GM12878 (cell line): ENCODE measurements at regions not wholly inside any gene's neighbourhood (a gene's known extent, or its start where the extent isn't known, plus 50 kb on each side); places are given as distances from the start of the nearest gene placed in this dataset.

Source experiments
- ATAC-seq: fragments of 200-7000 bp; cut with Tn5 transposase; 3 replicates; pipeline ENCODE4 v1.9.1; 2020; ENCODE audit warnings: mild to moderate bottlenecking, moderate library complexity
- BruUV-seq: library from RNA; stranded (reverse); fragments of 400-500 nt; replicated peaks from 2 replicates; lab custom pipeline; 2021; lab: Mats Ljungman, UMichigan
- CTCF ChIA-PET: fragments of 300-600 bp; sonication (Branson Sonifier 250); formaldehyde crosslinking; extraction: SDS; loops from one replicate; lab custom pipeline; 2021; ENCODE audit warnings: inconsistent platforms; lab: Yijun Ruan, JAX
- POLR2A ChIA-PET: fragments of 350-600 bp; formaldehyde crosslinking; extraction: SDS; loops from one replicate; lab custom pipeline; 2021; ENCODE audit warnings: inconsistent platforms; lab: Charles Lee
- RAD21 ChIA-PET: fragments of 300-600 bp; sonication (Branson Sonifier 250); formaldehyde crosslinking; loops from one replicate; lab custom pipeline; 2023; ENCODE audit warnings: antibody characterized with exemption; ENCODE audit not compliant: unreplicated experiment; lab: Charles Lee
- SMC1A ChIA-PET: fragments of 300-600 bp; sonication (Branson Sonifier 250); formaldehyde crosslinking; loops from one replicate; lab custom pipeline; 2023; ENCODE audit not compliant: unreplicated experiment, uncharacterized antibody; lab: Charles Lee
- DNase-seq: peaks from one replicate; pipeline ENCODE4 v3.0.0-alpha.2; 2011; ENCODE audit warnings: low read depth, low spot score
- FAIRE-seq: peaks from 3 replicates; lab custom pipeline; 2011; peaks lifted over from hg19 to GRCh38; lab: Jason Lieb, UNC
- H2AFZ ChIP-seq: 2 replicates; pipeline ENCODE4 v1.6.0; 2011; ENCODE audit warnings: low read depth, low read length, control low read depth; ENCODE audit not compliant: control insufficient read depth
- H3K27ac ChIP-seq: 2 replicates; pipeline ENCODE4 v1.5.1; 2011; ENCODE audit warnings: control low read depth; ENCODE audit not compliant: control insufficient read depth, insufficient read depth
- H3K27me3 ChIP-seq, 2 experiments: replicated peaks in 1 of 2; 2 replicates each; pipeline versions ENCODE4 v1.6.0 to v1.6.1; 2011; ENCODE audit warnings: low read length in 1 of 2; ENCODE audit not compliant: control insufficient read depth in 2 of 2, insufficient read depth in 2 of 2
- H3K36me3 ChIP-seq, 2 experiments: 2 replicates each; pipeline ENCODE4 v1.5.1; 2011; ENCODE audit warnings: low read length in 1 of 2; ENCODE audit not compliant: control insufficient read depth in 2 of 2, insufficient read depth in 2 of 2
- H3K4me1 ChIP-seq: 2 replicates; pipeline ENCODE4 v1.6.1; 2011; ENCODE audit warnings: mild to moderate bottlenecking, low read length, moderate library complexity, mixed read lengths; ENCODE audit not compliant: control insufficient read depth, insufficient read depth
- H3K4me2 ChIP-seq: 2 replicates; pipeline ENCODE4 v1.6.0; 2011; ENCODE audit warnings: control low read depth; ENCODE audit not compliant: control insufficient read depth, insufficient read depth
- H3K4me3 ChIP-seq: fragments of 200-600 bp; sonication (generic); 2 replicates; pipeline ENCODE4 v1.5.1; 2016
- H3K79me2 ChIP-seq: 2 replicates; pipeline ENCODE4 v1.6.0; 2011; ENCODE audit warnings: low read length; ENCODE audit not compliant: control insufficient read depth, insufficient read depth
- H3K9ac ChIP-seq: 2 replicates; pipeline ENCODE4 v1.8.0; 2011; ENCODE audit warnings: low read length, control low read depth, mixed read lengths; ENCODE audit not compliant: control insufficient read depth, insufficient read depth
- H3K9me3 ChIP-seq: replicated peaks from 3 replicates; pipeline ENCODE4 v1.5.1; 2011; ENCODE audit warnings: mild to moderate bottlenecking, low read length; ENCODE audit not compliant: control insufficient read depth, insufficient read depth
- H4K20me1 ChIP-seq: 2 replicates; pipeline ENCODE4 v1.6.0; 2011; ENCODE audit not compliant: control insufficient read depth, insufficient read depth
- CHD4 ChIP-seq: fragments of 200-600 bp; sonication (generic); IDR thresholded peaks from 2 replicates; pipeline ENCODE4 v1.6.1; 2016; ENCODE audit warnings: mild to moderate bottlenecking
- CREM ChIP-seq: IDR thresholded peaks from 2 replicates; pipeline ENCODE4 v1.6.1; 2014; ENCODE audit warnings: antibody characterized with exemption, low read depth
- MTA2 ChIP-seq: fragments of 450-650 bp; IDR thresholded peaks from 2 replicates; pipeline ENCODE4 v1.6.1; 2016; ENCODE audit warnings: low read depth, mild to moderate bottlenecking, moderate library complexity
- NFIC ChIP-seq: IDR thresholded peaks from 2 replicates; pipeline ENCODE4 v1.6.1; 2012; ENCODE audit warnings: low read depth, mild to moderate bottlenecking, inconsistent platforms, low read length, moderate library complexity
- POLR2AphosphoS5 ChIP-seq: IDR thresholded peaks from 2 replicates; pipeline ENCODE4 v1.6.1; 2011; ENCODE audit warnings: mild to moderate bottlenecking, low read length, inconsistent platforms
- RUNX3 ChIP-seq: IDR thresholded peaks from 2 replicates; pipeline ENCODE4 v1.6.1; 2012; ENCODE audit warnings: low read length, inconsistent platforms
- SMAD5 ChIP-seq: IDR thresholded peaks from 2 replicates; pipeline ENCODE4 v1.6.1; 2016; ENCODE audit warnings: antibody characterized with exemption, low read depth
- SUZ12 ChIP-seq: fragments of 200-600 bp; sonication (generic); IDR thresholded peaks from one replicate; pipeline ENCODE4 v1.6.1; 2018; ENCODE audit warnings: antibody characterized with exemption, mild to moderate bottlenecking; ENCODE audit not compliant: unreplicated experiment
- TCF7 ChIP-seq: IDR thresholded peaks from 2 replicates; pipeline ENCODE4 v1.6.1; 2014; ENCODE audit warnings: antibody characterized with exemption, borderline replicate concordance
- WGBS: methylation state at CpG from one replicate; pipeline ENCODE4 v1.1.6; 2016; ENCODE audit warnings: low lambda C conversion rate; ENCODE audit not compliant: insufficient replicate concordance, insufficient coverage; ENCODE audit errors: missing lambda C conversion rate; 5-methylcytosine and 5-hydroxymethylcytosine counted together
- in situ Hi-C: fragments of 300-500 bp; cut with MboI; formaldehyde crosslinking; loops from 9 replicates; pipeline ENCODE4 v1.14.3; 2018; ENCODE audit warnings: mixed read lengths
- intact Hi-C: fragments of 100-400 bp; cut with micrococcal nuclease; formaldehyde crosslinking; loops from one replicate; pipeline ENCODE4 v1.14.2; 2022; ENCODE audit not compliant: unreplicated experiment
- TF ChIP-seq, protein P1 (sequence below): IDR thresholded peaks from 2 replicates; pipeline ENCODE4 v1.6.1; 2012; ENCODE audit warnings: mild to moderate bottlenecking, low read depth, low read length
- TF ChIP-seq, protein P2 (sequence below): IDR thresholded peaks from 2 replicates; pipeline ENCODE4 v1.6.1; 2011; ENCODE audit warnings: borderline replicate concordance, low read depth, mild to moderate bottlenecking, moderate library complexity, mixed read lengths, low read length; ENCODE audit not compliant: insufficient read depth; ENCODE audit errors: extremely low read length

DNA sequence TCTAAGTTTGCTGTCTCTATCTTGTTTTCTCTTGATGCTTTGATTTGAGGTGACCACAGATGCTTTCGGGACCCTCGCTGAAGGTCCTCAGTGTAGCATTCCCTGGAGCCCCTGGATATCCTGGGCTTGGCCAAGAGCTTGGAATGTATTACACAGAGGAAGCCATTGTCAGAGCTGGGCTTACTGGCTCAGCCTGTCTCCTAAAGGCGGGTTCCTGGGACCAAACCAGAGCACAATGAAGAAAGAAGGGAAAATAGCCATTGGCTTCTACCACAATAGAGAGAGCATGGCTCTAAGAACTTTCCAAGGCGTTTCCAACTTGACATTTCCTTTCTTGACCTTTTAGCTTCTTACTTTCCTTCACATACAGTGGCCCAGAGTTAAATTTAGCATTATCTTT, 229.3 kb downstream of the HS3ST3A1 start:
- no peak for TF ChIP-seq CREM
- no peak for TF ChIP-seq CHD4
- TF ChIP-seq SUZ12, result no peak
- TF ChIP-seq NFIC, result no peak
- TF ChIP-seq, protein P1, sequence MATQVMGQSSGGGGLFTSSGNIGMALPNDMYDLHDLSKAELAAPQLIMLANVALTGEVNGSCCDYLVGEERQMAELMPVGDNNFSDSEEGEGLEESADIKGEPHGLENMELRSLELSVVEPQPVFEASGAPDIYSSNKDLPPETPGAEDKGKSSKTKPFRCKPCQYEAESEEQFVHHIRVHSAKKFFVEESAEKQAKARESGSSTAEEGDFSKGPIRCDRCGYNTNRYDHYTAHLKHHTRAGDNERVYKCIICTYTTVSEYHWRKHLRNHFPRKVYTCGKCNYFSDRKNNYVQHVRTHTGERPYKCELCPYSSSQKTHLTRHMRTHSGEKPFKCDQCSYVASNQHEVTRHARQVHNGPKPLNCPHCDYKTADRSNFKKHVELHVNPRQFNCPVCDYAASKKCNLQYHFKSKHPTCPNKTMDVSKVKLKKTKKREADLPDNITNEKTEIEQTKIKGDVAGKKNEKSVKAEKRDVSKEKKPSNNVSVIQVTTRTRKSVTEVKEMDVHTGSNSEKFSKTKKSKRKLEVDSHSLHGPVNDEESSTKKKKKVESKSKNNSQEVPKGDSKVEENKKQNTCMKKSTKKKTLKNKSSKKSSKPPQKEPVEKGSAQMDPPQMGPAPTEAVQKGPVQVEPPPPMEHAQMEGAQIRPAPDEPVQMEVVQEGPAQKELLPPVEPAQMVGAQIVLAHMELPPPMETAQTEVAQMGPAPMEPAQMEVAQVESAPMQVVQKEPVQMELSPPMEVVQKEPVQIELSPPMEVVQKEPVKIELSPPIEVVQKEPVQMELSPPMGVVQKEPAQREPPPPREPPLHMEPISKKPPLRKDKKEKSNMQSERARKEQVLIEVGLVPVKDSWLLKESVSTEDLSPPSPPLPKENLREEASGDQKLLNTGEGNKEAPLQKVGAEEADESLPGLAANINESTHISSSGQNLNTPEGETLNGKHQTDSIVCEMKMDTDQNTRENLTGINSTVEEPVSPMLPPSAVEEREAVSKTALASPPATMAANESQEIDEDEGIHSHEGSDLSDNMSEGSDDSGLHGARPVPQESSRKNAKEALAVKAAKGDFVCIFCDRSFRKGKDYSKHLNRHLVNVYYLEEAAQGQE, result no peak
- TF ChIP-seq MTA2, result no peak
- no peak for TF ChIP-seq POLR2AphosphoS5
- TF ChIP-seq SMAD5, result no peak
- TF ChIP-seq RUNX3, result no peak
- TF ChIP-seq, protein P2, sequence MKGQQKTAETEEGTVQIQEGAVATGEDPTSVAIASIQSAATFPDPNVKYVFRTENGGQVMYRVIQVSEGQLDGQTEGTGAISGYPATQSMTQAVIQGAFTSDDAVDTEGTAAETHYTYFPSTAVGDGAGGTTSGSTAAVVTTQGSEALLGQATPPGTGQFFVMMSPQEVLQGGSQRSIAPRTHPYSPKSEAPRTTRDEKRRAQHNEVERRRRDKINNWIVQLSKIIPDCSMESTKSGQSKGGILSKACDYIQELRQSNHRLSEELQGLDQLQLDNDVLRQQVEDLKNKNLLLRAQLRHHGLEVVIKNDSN, result no peak
- no peak for TF ChIP-seq TCF7
- TF ChIP-seq, all 136 proteins: peak for 0
- 21% methylated on average over 4 of the region's 4 CpGs for WGBS
- ATAC-seq (no peak), FAIRE-seq (no peak), DNase-seq (no peak)
- Histone ChIP-seq H3K9ac (no peak overlapping the region), H3K9me3 (no peaks in the 10 kb centered on the region), H4K20me1 (no peaks in the 10 kb centered on the region), H3K4me1 (no peaks in the 10 kb centered on the region), H3K4me2 (no peak overlapping the region), H3K79me2 (no peaks in the 10 kb centered on the region), H2AFZ (no peak overlapping the region), H3K27me3 (no peaks in the 10 kb centered on the region), H3K4me3 (no peak overlapping the region), H3K36me3 (no peaks in the 10 kb centered on the region), H3K27ac (no peak overlapping the region)
- RAD21 ChIA-PET, result no interaction called here
- no TSS peak for BruUV-seq
- in situ Hi-C loops, result no loop called here
- intact Hi-C loops, result no loop called here
- POLR2A ChIA-PET, result no interaction called here
- SMC1A ChIA-PET, result no interaction called here
- CTCF ChIA-PET, result no interaction called here
